NCI-H2171 treated with DMSO at 0.1 percent for 48 hours (cell line): ENCODE measurements at regions not wholly inside any gene's neighbourhood (a gene's known extent, or its start where the extent isn't known, plus 50 kb on each side); places are given as distances from the start of the nearest gene placed in this dataset.
"Not testable (repeated sequence)": the region's sequence is repeated elsewhere in the genome, so short reads cannot be mapped to it uniquely, and the experiment has no call there.

ENCODE experiments used
- DNase-seq: peaks from one replicate; lab custom pipeline; 2025; lab: John Stamatoyannopoulos, UW

- no peak for DNase-seq
These were observed 110.5 kb upstream of the KCND3 start for GRCh38 chr1:112099979-112100378.

DNA sequence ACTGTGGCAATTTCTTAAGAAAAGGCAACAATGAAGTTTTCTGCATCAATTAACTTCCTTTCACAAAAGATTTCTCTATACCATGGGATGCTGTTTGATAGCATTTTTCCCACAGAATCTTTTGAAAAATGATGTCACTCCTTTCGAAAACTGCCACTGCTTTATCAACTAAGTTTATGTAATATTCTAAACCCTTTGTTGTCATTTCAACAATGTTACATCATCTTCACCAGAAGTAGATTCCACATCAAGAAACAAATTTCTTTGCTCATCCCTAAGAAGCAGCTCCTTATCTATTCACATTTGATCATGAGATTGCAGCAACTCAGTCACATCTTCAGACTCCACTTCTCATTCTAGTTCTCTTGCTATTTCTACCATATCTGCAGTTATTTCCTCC lies 116.1 kb upstream of the KCND3 start:
- no peak for DNase-seq

GRCh38 chr1:112110031-112110430 lies 120.6 kb upstream of the KCND3 start:
- no peak for DNase-seq

DNA sequence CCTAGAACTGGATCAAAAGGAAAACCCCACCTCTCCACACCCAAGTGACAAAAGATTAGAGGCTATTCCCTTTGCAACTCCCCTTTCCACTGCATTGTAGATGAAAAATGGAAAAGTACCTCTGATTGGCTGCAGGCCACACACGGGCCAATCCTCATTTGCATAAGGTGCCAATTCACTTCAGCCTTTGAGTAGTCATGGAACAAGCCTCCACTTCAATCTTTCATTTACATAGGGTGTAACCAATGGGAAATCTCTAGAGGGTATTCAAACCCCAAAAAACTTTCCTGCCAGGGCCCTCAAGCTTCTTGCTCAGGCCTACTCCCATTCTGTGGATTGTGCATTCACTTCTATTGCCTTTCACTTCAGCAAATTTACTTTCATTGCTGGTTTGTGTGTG lies 122.3 kb upstream of the KCND3 start:
- DNase-seq = no peak

- peak; percentile 17 for DNase-seq
These were observed 125.1 kb upstream of the KCND3 start for GRCh38 chr1:112114540-112114939.

GRCh38 chr1:112126598-112126997 lies 137.1 kb upstream of the KCND3 start:
- DNase-seq = no peak

DNA sequence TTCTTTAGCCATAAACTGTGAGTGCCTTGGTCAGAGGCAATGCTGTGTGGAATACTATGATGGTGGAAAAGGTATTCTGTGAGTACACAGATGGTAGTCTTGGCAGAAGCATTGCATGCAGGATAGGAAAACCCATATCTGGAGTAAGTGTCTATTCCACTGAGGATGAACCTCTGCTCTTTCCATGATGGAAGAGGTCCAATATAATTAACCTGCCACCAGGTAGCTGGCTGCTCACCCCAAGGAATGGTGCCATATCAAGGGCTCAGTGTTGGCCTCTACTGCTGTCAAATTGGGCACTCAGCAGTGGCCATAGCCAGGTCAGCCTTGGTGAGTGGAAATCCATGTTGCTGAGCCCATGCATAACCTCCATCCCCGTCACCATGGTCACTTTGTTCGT lies 138.1 kb upstream of the KCND3 start:
- DNase-seq = not testable (repeated sequence)

GRCh38 chr1:112133487-112133886 lies 144.0 kb upstream of the KCND3 start:
- DNase-seq = no peak

GRCh38 chr1:112140743-112141142 lies 151.3 kb upstream of the KCND3 start:
- no peak for DNase-seq

GRCh38 chr1:112141301-112141700 lies 151.8 kb upstream of the KCND3 start:
- DNase-seq = no peak

GRCh38 chr1:112141923-112142322 lies 152.5 kb upstream of the KCND3 start:
- DNase-seq = no peak

GRCh38 chr1:112143871-112144441 lies 154.5 kb upstream of the KCND3 start:
- no peak for DNase-seq

DNA sequence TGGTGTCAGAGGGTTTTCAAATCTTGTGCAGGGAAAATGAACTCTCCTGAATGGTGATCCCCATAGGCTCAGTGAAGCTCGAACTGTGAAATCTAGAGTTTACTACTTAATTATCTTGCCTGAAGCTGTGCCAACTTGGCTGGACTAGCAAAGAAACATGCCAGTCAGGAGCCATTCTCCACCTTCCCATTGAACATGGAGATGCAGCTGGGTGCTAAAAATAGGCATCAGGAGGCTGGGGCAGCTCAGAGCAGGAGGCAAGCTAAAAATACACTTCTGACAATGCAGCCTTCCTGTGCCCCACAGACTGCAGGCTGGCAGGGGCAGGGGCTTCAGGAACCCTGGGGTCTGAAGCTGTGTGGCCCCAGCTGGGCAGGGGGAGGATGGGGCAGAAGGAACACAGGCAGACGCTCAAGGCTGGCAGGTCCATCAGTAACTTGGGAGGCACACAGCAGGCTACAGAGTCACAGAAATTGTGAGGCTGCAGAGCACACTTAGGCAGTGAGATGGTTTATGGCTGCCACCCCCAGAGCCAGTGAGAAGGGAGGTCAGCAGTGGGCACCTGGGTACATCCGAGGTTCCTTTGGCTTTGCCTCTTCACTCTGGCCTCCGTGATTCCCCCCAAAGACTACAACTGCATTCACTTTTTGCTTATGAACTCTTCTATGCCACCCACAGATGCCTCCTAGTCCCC lies 155.4 kb upstream of the KCND3 start:
- peak; percentile 30 for DNase-seq

DNA sequence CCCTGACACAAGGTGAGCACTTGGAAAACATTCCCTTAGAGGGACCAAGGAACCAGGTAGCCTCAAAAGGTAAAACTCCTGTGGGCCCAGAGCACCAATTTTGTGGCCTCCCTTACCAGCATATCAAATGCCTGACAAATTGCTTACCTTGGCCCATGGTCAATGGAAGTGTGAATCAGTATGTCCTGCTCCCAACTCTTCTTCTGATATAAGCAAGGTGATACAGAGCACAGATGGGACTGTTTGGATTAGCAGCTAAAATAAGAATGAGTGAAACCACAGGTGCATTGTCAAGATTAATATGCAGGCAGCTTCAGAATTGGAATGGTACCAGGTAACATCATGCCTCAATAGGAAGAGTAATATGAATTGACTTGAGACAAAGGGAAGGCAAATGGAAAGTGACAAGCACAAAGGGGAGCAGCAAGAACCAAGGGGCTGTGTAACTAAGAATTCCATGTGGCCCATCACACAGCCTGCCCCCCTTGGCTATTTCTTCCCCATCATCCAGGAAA lies 156.8 kb upstream of the KCND3 start:
- peak; percentile 89 for DNase-seq

DNA sequence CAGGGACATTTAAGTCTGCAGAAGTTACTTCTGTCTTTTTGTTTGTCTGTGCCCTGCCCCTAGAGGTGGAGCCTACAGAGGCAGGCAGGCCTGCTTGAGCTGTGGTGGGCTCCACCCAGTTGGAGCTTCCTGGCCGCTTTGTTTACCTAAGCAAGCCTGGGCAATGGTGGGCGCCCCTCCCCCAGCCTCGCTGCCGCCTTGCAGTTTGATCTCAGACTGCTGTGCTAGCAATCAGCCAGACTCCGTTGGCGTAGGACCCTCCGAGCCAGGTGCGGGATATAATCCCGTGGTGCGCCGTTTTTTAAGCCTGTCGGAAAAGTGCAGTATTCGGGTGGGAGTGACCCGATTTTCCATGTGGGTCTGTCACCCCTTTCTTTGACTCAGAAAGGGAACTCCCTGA lies 170.7 kb upstream of the KCND3 start:
- not testable (repeated sequence) for DNase-seq

DNA sequence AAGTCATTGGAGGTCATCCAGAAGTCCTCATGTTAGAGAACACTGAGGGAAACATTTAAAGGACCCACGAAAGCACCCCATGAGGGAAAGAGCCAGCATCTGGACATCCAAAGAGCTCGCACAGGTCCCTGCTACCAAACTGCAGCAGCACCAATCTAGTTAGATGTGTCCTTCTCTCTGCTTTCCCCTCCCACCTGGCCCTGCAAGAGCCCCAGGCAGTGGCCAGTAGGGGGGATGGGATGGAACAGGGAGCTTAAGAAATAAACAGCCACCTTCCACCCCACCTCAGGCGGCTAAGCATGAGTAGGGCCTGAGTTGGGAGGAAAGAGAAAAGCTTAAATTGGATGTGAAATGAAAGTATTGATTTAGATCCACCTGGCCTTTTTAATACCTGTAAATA lies 175.9 kb upstream of the KCND3 start:
- no peak for DNase-seq

GRCh38 chr1:112169517-112169916 lies 180.0 kb upstream of the KCND3 start:
- no peak for DNase-seq

- no peak for DNase-seq
These were observed 182.9 kb upstream of the KCND3 start for GRCh38 chr1:112172294-112172882.

DNA sequence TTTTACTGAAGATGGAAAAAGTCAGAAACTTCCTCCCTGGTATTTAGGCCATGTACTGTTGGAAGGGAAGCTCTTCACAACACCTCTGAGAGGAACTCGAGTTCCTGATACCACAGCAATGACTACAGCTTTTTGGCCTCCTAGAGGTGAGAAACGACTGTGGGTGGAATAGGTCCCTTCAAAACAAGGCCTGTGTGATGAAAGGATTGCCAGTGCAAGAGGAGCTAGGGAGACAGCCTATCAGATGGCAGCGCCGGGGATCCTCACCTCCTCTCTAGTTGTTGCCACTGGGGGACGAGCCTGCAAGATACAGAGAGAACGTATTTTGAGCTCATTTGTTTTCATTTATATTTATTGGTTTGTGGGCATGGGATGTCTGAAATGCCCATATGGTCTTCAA lies 187.8 kb upstream of the KCND3 start:
- no peak for DNase-seq

- peak; percentile 32 for DNase-seq
These were observed 199.1 kb upstream of the KCND3 start for GRCh38 chr1:112188611-112189010.

GRCh38 chr1:112196008-112196588 lies 199.9 kb upstream of the CTTNBP2NL start:
- DNase-seq = no peak

GRCh38 chr1:112196731-112197130 lies 199.3 kb upstream of the CTTNBP2NL start:
- DNase-seq = no peak

DNA sequence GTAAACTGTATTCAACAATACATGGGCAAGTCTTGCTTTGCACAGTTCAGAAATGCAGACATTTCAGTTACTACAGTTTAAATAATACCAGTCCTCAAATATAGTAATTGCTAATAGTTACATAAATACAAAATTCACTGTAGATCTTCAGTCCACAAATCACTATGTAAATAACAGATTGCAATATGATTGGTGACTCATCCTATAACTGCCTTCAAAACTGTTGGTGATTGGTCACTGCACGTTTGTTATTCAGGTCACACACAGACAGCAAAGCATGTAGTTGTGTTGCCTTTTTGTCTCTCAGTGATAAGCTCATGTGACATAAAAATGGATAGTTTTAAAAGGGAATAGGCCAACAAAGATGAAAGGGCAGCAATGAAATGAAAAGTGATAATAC lies 186.5 kb upstream of the CTTNBP2NL start:
- DNase-seq = no peak
